ENCODE measurements at regions not wholly inside any gene's neighbourhood (a gene's known extent, or its start where the extent isn't known, plus 50 kb on each side); places are given as distances from the start of the nearest gene placed in this dataset.

- no peak for DNase-seq
Observed at GRCh38 chr6:113539623-113540022, 317.5 kb upstream of the MARCKS start.

- no peak for DNase-seq
Observed at GRCh38 chr6:113540466-113540865, 316.7 kb upstream of the MARCKS start.

DNA sequence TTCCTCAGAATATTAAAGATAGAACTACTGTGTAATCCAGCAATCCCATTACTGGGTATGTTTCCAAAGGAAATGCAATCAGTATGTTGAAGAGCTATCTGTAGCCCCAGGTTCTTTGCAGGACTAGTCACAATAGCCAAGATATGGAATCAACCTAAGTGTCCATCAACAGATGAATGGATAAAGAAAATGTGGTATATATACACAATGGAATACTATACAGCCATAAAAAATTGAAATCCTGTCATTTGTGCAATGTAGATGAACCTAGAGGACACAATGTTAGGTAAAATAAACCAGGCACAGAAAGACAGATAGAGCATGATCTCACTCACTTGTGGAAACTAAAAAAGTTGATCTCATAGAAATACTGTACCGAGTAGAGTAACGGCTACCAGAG, 306.0 kb upstream of the MARCKS start:
- DNase-seq, result no peak

DNA sequence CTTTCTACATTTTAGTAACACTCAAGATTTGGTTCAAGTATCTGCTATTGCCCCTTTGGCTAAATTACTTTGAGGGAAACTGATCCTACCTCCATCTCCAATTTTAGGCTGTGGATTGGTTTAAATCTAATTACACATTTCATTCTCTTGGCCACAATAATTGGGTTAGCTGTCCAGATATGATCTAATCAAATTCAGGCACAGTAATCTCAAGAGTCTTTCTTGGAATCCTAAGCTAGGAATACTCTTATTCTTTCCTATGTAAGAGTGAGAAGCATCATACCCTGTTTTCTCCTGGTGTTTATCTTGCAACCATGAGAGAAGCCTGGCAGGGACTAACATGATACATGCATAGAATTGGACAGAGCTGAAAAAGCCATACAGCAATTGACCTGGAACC, 300.4 kb upstream of the MARCKS start:
- DNase-seq, result no peak

GRCh38 chr6:113558431-113558830, 298.7 kb upstream of the MARCKS start:
- no peak for DNase-seq

DNA sequence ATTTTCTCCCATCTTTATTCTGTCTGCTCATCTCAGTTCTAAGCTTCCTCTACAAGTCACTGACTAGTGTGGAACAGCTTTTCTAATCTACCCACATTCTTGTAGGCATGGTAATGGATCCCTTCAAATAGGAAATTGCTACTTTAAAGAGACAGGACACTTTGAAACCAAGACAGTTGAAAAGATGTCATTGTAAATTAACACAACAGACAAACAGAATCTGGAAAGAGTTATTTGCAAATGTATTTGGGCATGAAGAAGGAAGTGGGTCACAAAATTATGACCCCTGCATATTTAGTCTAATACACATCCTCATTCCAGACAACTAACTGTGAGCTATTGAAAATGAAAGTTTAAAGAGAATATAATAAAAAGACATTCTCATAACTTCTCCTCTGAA, 298.2 kb upstream of the MARCKS start:
- DNase-seq, result no peak

DNA sequence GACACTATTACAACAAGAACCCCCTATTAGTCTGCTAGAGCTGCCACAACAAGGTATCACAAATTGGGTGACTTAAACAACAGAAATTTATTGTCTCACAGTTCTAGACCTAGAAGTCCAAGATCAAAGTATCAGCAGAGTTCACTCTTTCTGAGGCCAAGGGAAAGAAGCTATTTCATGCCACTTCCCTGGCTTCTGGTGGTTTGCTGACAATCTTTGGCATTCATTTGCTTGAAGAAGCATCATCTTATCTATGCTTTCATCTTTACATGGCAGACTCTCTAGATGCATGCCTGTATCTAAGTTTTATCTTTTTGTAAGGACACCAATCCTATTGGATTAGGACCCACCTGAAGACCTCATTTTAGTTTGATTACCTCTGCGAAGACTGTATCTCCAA, 296.8 kb upstream of the MARCKS start:
- no peak for DNase-seq

GRCh38 chr6:113560908-113561307, 296.2 kb upstream of the MARCKS start:
- DNase-seq, result no peak

- no peak for DNase-seq
Observed at GRCh38 chr6:113562248-113562647, 294.9 kb upstream of the MARCKS start.

DNA sequence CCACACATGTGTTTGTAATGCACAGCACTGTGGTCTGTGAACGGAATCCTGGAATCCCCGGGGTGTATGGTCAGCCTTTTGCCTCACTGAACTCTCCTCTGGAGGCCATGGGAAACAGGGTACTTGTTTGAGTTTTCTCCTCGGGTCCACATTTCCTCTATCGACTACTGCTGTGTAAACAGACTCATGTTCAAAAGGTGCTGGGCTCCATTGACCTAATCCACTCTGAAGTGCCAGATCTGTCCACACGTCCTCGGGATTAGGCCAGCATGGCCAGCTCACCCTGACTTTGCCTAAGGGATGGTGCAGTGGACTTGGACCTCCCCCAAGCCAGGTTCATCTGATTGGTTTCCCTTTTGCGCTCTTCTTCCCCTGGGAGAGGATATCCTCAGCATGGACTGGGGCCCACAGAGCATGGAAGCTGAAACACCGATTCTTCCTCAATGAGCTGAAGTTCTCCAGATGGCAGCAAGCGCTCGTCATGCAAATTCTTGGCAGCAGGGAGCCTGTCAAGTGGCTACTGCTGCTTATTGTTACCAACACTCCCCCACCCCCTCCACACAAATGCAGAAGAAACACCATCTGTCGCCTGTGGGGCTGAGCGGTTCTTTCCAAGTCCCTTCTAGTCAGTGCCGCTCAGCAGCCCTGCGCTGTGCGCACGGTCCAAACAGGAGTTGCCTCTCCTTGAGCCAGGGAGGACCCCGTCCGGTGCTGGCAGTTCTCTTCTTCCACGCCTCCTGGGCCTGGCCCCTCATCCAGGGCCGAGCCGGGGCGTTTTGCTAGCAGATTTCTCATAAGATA, 292.6 kb upstream of the MARCKS start:
- no peak for DNase-seq

GRCh38 chr6:113565306-113565705, 291.8 kb upstream of the MARCKS start:
- no peak for DNase-seq

DNA sequence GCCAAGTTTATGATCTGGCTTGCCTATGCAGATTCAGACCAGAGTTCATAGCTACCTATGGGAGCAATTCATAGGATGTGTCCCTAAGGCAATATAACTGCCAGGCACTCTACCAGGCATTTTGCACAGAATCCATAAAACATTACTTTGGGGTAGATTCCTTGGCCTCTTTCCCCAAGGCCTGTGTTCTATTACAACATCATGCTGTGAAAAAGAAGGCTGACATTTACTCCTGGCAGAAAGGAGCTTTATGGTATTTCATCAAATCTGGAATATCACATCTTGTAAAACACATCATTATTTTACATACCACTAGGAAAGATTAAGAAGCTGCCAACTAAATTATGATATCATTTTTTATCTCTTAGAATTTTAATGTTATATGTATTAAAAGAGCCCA, 287.0 kb upstream of the MARCKS start:
- no peak for DNase-seq

- no peak for DNase-seq
Observed at GRCh38 chr6:113570641-113571040, 286.5 kb upstream of the MARCKS start.

DNA sequence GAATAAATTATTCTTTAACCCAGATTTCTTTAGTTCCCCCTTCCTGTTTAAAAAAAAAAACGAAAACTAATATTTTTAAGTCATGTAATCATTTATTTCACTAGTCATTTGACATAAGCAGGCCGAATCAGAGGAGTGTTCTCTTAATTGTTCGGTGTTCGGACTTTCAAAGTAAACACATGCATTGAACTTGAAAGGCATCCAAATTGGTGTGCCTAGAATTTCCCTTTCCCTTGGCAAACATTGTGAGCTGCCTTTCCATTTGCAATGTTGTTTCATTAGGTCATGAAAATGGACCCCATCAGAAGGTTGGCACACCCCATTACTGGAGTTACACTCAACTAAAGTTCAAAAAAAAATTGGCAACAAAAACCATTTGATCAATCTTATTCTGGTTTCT, 283.0 kb upstream of the MARCKS start:
- DNase-seq, result no peak

GRCh38 chr6:113576310-113576709, 280.8 kb upstream of the MARCKS start:
- no peak for DNase-seq

DNA sequence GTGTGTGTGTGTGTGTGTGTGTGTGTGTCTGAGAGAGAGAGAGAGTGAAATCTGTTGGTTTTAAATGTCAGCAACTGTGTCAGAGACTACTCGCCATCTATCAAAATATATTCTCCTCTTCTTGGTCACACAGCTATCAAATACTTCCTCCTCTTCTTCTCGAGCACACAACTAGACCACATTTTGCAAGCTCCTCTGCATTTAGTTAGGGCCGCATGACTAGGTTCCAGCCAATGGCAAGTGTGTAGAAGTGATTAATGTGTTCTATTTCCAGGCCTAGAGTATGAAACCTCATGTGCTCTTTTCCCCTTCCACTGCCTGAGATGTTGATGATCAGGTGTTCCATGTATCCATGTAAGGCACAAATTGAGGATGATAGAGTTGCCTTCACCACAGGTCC, 278.5 kb upstream of the MARCKS start:
- DNase-seq, result no peak

DNA sequence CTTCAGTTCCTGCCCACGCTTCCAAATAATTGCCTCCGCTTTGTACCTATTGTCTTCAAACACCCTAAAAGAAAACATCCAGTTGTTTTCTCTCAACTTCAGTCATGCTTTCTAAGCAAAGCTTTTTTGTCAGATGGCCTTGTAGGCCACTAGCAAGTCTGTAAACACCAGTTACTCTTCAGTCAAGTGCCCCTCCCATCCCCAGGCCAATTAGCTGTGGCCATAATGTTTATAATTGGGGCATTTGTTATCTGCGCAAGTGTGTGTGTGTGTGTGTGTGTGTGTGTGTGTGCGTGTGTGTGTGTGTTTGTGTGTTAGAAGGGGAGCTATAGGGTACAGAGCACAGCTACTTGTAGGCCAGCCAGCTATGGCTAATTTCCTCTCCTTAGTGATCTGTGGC, 272.4 kb upstream of the MARCKS start:
- DNase-seq, result no peak

GRCh38 chr6:113585246-113585645, 271.9 kb upstream of the MARCKS start:
- DNase-seq, result no peak

GRCh38 chr6:113586413-113587077, 270.6 kb upstream of the MARCKS start:
- DNase-seq, result no peak

GRCh38 chr6:113587078-113587699, 270.0 kb upstream of the MARCKS start:
- no peak for DNase-seq

DNA sequence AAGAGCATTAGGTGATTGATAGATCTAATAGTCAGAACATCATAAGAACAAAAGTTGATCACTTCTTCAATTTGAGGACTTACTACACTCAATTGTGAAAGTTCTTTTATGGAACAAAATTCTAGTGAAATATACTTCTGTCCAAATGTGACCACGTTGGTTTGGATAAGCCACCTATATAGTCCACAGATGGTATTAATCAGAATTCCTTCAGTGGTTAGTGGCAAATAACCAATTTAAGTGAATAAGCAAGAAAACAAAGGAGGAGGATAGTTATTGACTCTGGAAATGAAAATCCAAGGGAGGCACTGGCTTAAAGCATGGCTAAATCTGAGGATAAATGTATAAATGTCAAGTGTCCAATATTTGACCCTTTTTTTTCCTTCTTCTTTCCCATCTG, 268.5 kb upstream of the MARCKS start:
- DNase-seq, result no peak

GRCh38 chr6:113591896-113592827, 265.0 kb upstream of the MARCKS start:
- no peak for DNase-seq

DNA sequence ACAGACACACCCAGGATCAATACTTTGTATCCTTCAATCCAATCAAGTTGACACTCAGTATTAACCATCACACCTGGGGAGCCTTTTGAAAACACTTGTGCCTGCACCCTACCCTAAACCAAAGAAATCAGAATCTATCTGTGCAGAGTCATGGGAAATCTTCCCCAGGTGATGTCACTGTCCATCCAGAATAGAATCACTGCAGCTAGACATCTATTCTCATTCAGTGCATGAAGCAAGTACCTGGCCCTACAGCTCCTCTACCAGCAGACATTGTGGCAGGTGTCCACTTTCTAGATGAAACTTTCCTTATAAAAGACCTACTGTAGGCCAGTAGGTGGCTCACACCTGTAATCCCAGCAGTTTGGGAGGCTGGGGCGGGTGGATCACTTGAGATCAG, 262.4 kb upstream of the MARCKS start:
- DNase-seq, result no peak
